HepG2 (cell line): ENCODE measurements at regions not wholly inside any gene's neighbourhood (a gene's known extent, or its start where the extent isn't known, plus 50 kb on each side); places are given as distances from the start of the nearest gene placed in this dataset.
A peak's percentile ranks its signal among the peaks of the same experiment; 100 is the strongest.

Source experiments
- ATAC-seq: fragments of 200-7000 bp; cut with Tn5 transposase; 3 replicates; pipeline ENCODE4 v1.9.1; 2020; ENCODE audit warnings: mild to moderate bottlenecking, moderate library complexity
- BruUV-seq: library from RNA; stranded (reverse); fragments of 400-500 nt; replicated peaks from 2 replicates; lab custom pipeline; 2021; lab: Mats Ljungman, UMichigan
- CTCF ChIA-PET: fragments of 300-600 bp; formaldehyde crosslinking; extraction: SDS; loops from one replicate; lab custom pipeline; 2021; ENCODE audit warnings: low total read pairs, inconsistent platforms, low intra/inter-chr PET ratio; lab: Yijun Ruan, JAX
- POLR2A ChIA-PET: fragments of 350-600 bp; sonication (Branson Sonifier 250); formaldehyde crosslinking; loops from one replicate; lab custom pipeline; 2020; ENCODE audit warnings: antibody characterized with exemption, inconsistent platforms; lab: Yijun Ruan, JAX
- DNase-seq: peaks from one replicate; pipeline ENCODE4 v3.0.0-alpha.2; 2015; ENCODE audit warnings: low spot score
- FAIRE-seq: peaks from 3 replicates; lab custom pipeline; 2011; peaks lifted over from hg19 to GRCh38; lab: Jason Lieb, UNC
- H2AFZ ChIP-seq: one replicate; pipeline ENCODE4 v1.6.1; 2011; ENCODE audit warnings: low read length, inconsistent platforms
- H3K27ac ChIP-seq: fragments of 300-600 bp; 3 replicates; pipeline ENCODE4 v1.8.0; 2011; ENCODE audit warnings: mixed run types, mild to moderate bottlenecking, mixed read lengths, low read length, inconsistent platforms; ENCODE audit not compliant: insufficient read depth; ENCODE audit errors: extremely low read length
- H3K27me3 ChIP-seq, 2 experiments: fragments of 200-600 bp in 1 of 2; 2 replicates in 1 of 2; 3 replicates in 1 of 2; pipeline versions ENCODE4 v1.6.0 to v1.8.0; 2011; ENCODE audit warnings: low read length in 2 of 2, mild to moderate bottlenecking in 2 of 2, moderate library complexity in 2 of 2, inconsistent platforms in 1 of 2; ENCODE audit not compliant: insufficient read depth in 2 of 2, control insufficient read depth in 1 of 2
- H3K36me3 ChIP-seq, 2 experiments: fragments of 200-600 bp in 1 of 2; replicated peaks in 1 of 2; 2 replicates in 1 of 2; 3 replicates in 1 of 2; pipeline versions ENCODE4 v1.5.1 to v1.8.0; 2011; ENCODE audit warnings: low read length in 2 of 2, inconsistent platforms in 1 of 2; ENCODE audit not compliant: insufficient read depth in 2 of 2, control insufficient read depth in 1 of 2
- H3K4me1 ChIP-seq: 2 replicates; pipeline ENCODE4 v1.5.1; 2012; ENCODE audit warnings: low read length, inconsistent platforms; ENCODE audit not compliant: insufficient read depth
- H3K4me2 ChIP-seq: 2 replicates; pipeline ENCODE4 v1.6.0; 2011; ENCODE audit warnings: low read depth, low read length, inconsistent platforms
- H3K4me3 ChIP-seq, 3 experiments: fragments of 200-600 bp in 1 of 3; sonication (generic), shearing (Covaris generic) in 1 of 3; replicated peaks in 1 of 3; 2 replicates each; pipeline ENCODE4 v1.5.1; 2011 to 2016; ENCODE audit warnings: low read length in 3 of 3, inconsistent platforms in 2 of 3, low read depth in 2 of 3, mild to moderate bottlenecking in 2 of 3, control low read depth in 1 of 3, mixed read lengths in 1 of 3; ENCODE audit not compliant: insufficient read depth in 1 of 3
- H3K79me2 ChIP-seq: one replicate; pipeline ENCODE4 v1.6.1; 2011; ENCODE audit warnings: low read length, inconsistent platforms; ENCODE audit not compliant: insufficient read depth
- H3K9ac ChIP-seq: 2 replicates; pipeline ENCODE4 v1.6.0; 2011; ENCODE audit warnings: mild to moderate bottlenecking, low read depth, low read length, inconsistent platforms; ENCODE audit not compliant: insufficient read depth
- H3K9me3 ChIP-seq: 2 replicates; pipeline ENCODE4 v1.5.1; 2012; ENCODE audit warnings: mild to moderate bottlenecking, low read length
- H4K20me1 ChIP-seq: 2 replicates; pipeline ENCODE4 v1.6.0; 2011; ENCODE audit warnings: inconsistent platforms, mild to moderate bottlenecking, low read length, moderate library complexity; ENCODE audit not compliant: insufficient read depth
- ARNTL ChIP-seq: sonication (generic); formaldehyde crosslinking; IDR thresholded peaks from 2 replicates; pipeline ENCODE4 v1.4.0; 2020; ENCODE audit warnings: mild to moderate bottlenecking, missing genetic modification reagents
- GPN1 ChIP-seq: sonication (generic); formaldehyde crosslinking; IDR thresholded peaks from 2 replicates; pipeline ENCODE4 v1.5.1; 2020; ENCODE audit warnings: missing genetic modification reagents, borderline replicate concordance
- MAFF ChIP-seq: IDR thresholded peaks from 2 replicates; pipeline ENCODE4 v1.6.1; 2011; ENCODE audit warnings: low read depth, low read length, improper control_type of control experiment
- MAFK ChIP-seq, 2 experiments: IDR thresholded peaks in 1 of 2; conservative IDR thresholded peaks in 1 of 2; 2 replicates each; pipeline ENCODE4 v1.6.1; 2011; ENCODE audit warnings: improper control_type of control experiment in 2 of 2, low read length in 2 of 2
- TOPORS ChIP-seq: sonication (generic); formaldehyde crosslinking; IDR thresholded peaks from 2 replicates; pipeline ENCODE4 v1.8.0; 2023; ENCODE audit warnings: mild to moderate bottlenecking, missing genetic modification reagents
- ZBTB42 ChIP-seq: sonication (generic); formaldehyde crosslinking; IDR thresholded peaks from 2 replicates; pipeline ENCODE4 v1.5.0; 2020; ENCODE audit warnings: mild to moderate bottlenecking, missing genetic modification reagents
- ZNF124 ChIP-seq: sonication (generic); formaldehyde crosslinking; IDR thresholded peaks from 2 replicates; pipeline ENCODE4 v1.4.0; 2020; ENCODE audit warnings: missing genetic modification reagents
- ZNF180 ChIP-seq: sonication (generic); formaldehyde crosslinking; IDR thresholded peaks from 2 replicates; pipeline ENCODE4 v1.4.0; 2020; ENCODE audit warnings: low read depth, missing genetic modification reagents, borderline replicate concordance
- ZNF652 ChIP-seq: IDR thresholded peaks from 2 replicates; pipeline ENCODE4 v1.6.1; 2016; ENCODE audit warnings: low read depth, borderline replicate concordance
- WGBS: methylation state at CpG from one replicate; pipeline ENCODE4 v1.1.6; 2017; ENCODE audit warnings: low lambda C conversion rate; 5-methylcytosine and 5-hydroxymethylcytosine counted together
- in situ Hi-C: cut with HindIII; loops from 2 replicates; pipeline ENCODE4 v1.10.0; 2017; ENCODE audit warnings: low pct_unique_long_range_greater_than_20kb; ENCODE audit not compliant: extremely low pct_ligation_motif_present
- intact Hi-C: fragments of 100-400 bp; cut with micrococcal nuclease; formaldehyde crosslinking; loops from one replicate; pipeline ENCODE4 v1.10.0; 2022; ENCODE audit not compliant: unreplicated experiment
- TF ChIP-seq, protein P1 (sequence below): sonication (generic); formaldehyde crosslinking; IDR thresholded peaks from 2 replicates; pipeline ENCODE4 v1.5.0; 2020; ENCODE audit warnings: missing genetic modification reagents

DNA sequence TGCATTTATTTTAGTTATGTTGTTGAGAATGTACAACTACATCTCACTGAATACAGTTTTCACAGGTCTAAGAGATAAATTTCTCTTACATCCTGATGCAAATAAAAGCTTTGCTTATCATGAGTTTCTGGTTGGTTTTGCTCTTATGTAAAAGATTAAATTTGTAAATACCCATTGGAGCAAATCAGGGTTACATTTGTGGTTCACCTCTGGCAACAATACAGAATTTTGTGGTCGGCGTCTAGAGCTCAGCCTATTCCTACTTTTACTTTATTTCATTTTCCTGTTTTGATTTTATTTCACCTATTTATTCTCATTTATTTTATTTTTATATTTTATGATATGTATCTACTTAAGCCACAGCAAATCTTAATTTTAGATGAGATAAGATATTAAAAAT is 271.9 kb upstream of the MARCKS start (continued):
- no peak for TF ChIP-seq ZNF124 (CRISPR knock-in tag)
- TF ChIP-seq ZBTB42 (CRISPR knock-in tag): no peak
- no peak for TF ChIP-seq TOPORS (CRISPR knock-in tag)
- TF ChIP-seq ZNF652 (CRISPR knock-in tag): no peak
- TF ChIP-seq ZNF180 (CRISPR knock-in tag): no peak
- TF ChIP-seq ARNTL (CRISPR knock-in tag): no peak

DNA sequence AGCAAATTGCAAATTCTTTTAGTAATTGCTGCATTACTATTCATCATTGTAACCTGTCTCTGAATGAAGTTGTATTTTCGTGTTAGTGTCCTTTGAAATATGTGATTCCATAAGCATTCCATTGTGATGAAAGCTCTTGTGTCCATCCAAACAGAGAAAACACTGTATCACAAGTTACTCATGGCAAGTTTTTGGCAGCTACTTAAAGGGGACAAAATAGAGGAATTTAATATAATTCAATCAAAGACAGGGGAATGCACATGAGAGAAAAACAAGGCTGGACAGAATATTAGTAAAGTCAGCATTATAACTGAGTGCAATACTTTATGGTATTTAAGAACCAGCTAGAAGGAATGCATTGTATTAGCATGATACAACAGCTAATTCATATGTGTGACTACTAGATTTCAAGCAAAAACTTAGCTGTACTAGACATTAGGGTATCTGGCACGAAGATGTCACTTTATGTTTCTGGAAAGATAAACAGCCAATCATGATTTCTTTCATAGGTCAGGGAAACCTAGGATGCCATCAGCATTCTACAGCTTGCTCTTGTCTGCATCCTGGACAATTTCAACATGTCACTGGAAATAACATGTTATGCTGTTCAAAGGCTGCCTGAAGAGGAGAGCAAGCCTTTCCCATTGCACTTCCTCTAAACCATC is 270.6 kb upstream of the MARCKS start:
- in situ Hi-C loops (no loop called here), intact Hi-C loops (no loop called here)
- Histone ChIP-seq H3K27ac (no peak overlapping the region), H3K9me3 (no peaks in the 10 kb centered on the region), H3K9ac (no peak overlapping the region), H3K27me3 (no peaks in the 10 kb centered on the region), H3K4me3 (no peak overlapping the region), H3K36me3 (no peaks in the 10 kb centered on the region), H3K79me2 (no peaks in the 10 kb centered on the region), H3K4me1 (peaks cover 11% of the 10 kb centered on the region), H2AFZ (no peak overlapping the region)
- ChIA-PET POLR2A (no interaction called here), CTCF (no interaction called here)
- BruUV-seq: no TSS peak
- WGBS: 4% methylated on average over 2 of the region's 2 CpGs
- FAIRE-seq: no peak
- peak; percentile 55; the same call in 1 of the 2 replicates for TF ChIP-seq MAFF
- TF ChIP-seq GPN1 (CRISPR knock-in tag): no peak
- TF ChIP-seq, protein P1, sequence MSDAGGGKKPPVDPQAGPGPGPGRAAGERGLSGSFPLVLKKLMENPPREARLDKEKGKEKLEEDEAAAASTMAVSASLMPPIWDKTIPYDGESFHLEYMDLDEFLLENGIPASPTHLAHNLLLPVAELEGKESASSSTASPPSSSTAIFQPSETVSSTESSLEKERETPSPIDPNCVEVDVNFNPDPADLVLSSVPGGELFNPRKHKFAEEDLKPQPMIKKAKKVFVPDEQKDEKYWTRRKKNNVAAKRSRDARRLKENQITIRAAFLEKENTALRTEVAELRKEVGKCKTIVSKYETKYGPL (CRISPR knock-in tag): no peak
- TF ChIP-seq MAFK (conservative IDR thresholded peaks at IDR 0.05 in 1 of 2, IDR thresholded peaks at IDR 0.05 in 1 of 2; ENCODE audit: low read length in 2 of 2): peak; percentile 32 to 43; a peak in 3 of 4 replicates
- TF ChIP-seq, all 625 proteins: peak for 2
- no peaks in the 10 kb centered on the region for H4K20me1 ChIP-seq
- H3K4me2 ChIP-seq: no peak overlapping the region
- no peak for DNase-seq
- ATAC-seq: no peak
